LNCAP (cell line): ENCODE measurements at regions not wholly inside any gene's neighbourhood (a gene's known extent, or its start where the extent isn't known, plus 50 kb on each side); places are given as distances from the start of the nearest gene placed in this dataset.

Source experiments
- TF ChIP-seq, protein P1 (sequence below): fragments of 450-650 bp; IDR thresholded peaks from 2 replicates; pipeline ENCODE4 v1.5.1; 2017; ENCODE audit warnings: mild to moderate bottlenecking

GRCh38 chr3:33991673-33992072 is 193.2 kb downstream of the PDCD6IP start:
- TF ChIP-seq, protein P1, sequence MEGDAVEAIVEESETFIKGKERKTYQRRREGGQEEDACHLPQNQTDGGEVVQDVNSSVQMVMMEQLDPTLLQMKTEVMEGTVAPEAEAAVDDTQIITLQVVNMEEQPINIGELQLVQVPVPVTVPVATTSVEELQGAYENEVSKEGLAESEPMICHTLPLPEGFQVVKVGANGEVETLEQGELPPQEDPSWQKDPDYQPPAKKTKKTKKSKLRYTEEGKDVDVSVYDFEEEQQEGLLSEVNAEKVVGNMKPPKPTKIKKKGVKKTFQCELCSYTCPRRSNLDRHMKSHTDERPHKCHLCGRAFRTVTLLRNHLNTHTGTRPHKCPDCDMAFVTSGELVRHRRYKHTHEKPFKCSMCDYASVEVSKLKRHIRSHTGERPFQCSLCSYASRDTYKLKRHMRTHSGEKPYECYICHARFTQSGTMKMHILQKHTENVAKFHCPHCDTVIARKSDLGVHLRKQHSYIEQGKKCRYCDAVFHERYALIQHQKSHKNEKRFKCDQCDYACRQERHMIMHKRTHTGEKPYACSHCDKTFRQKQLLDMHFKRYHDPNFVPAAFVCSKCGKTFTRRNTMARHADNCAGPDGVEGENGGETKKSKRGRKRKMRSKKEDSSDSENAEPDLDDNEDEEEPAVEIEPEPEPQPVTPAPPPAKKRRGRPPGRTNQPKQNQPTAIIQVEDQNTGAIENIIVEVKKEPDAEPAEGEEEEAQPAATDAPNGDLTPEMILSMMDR: no peak

DNA sequence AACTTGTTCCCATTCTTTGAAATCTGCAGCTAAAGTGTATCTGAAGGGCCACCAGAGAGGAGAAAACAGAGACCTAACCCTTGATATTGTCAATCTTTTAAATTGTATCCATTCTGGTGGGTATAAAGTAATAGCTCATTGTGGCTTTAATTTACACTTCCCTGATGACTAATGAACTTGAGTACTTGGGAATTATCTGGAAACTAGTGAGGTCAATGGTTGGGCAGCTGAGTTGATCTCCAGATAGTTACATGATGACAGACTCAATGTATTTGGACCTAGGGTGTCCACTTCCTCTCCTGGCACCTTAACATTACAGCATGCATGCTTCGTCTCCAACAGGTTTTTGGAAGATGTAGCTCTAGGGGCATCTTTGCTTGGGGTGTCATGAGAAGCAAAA is 195.2 kb downstream of the PDCD6IP start:
- TF ChIP-seq, protein P1: no peak

GRCh38 chr3:33994568-33994967 is 196.1 kb downstream of the PDCD6IP start:
- TF ChIP-seq, protein P1: no peak

- TF ChIP-seq, protein P1: no peak
Measured at GRCh38 chr3:34000301-34000700, 201.9 kb downstream of the PDCD6IP start.

DNA sequence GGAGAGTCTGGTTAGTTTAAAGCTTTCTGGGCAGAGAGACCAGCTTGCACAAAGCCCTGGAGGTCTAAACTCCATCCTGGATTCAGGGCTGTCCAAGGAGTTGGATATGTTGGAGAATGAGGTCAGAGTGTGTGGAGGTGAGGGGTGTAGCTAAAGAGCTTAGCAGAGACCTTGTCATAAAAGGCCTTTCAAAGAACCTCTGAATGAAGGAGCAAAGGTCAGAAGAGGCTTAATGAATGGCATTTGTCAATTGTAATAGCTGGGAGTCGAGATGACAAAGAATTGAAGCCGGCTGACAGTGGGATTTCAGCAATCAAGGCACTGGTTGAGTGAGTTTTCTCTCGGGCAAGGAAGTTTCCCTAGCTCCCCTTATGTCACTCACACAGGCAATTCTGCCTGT is 202.6 kb downstream of the PDCD6IP start:
- TF ChIP-seq, protein P1: no peak

GRCh38 chr3:34001990-34002389 is 203.6 kb downstream of the PDCD6IP start:
- TF ChIP-seq, protein P1: no peak

DNA sequence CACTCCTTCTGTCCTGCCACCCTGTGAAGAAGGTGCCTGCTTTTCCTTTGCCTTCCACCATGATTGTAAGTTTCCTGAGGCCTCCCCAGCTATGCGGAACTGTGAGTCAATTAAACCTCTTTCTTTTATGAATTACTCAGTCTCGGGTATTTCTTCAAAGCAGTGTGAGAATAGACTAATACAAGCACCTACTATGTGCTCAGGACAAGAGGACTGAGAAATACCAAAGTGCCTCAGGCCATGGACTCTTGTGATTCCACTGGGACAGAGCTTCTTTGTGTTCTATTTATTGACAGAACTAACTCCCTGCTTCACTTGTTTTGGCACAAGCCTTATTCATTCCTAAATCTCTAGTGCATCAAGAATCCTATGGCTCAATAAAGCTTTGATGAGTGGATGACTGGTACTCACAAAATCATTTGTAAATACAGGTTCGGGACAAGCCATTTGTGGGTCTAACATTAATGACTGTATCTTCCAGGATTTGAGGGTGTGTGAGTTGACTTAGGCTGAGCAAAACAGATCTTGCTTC is 204.2 kb downstream of the PDCD6IP start:
- TF ChIP-seq, protein P1: no peak

- TF ChIP-seq, protein P1: no peak
Measured at GRCh38 chr3:34005886-34006285, 207.5 kb downstream of the PDCD6IP start.
